H1 (cell line): ENCODE measurements at regions not wholly inside any gene's neighbourhood (a gene's known extent, or its start where the extent isn't known, plus 50 kb on each side); places are given as distances from the start of the nearest gene placed in this dataset.

ENCODE experiments used
- CTCF ChIA-PET: fragments of 300-600 bp; sonication (Branson Sonifier 250); formaldehyde crosslinking; loops from one replicate; lab custom pipeline; 2021; ENCODE audit not compliant: partially characterized antibody; lab: Charles Lee
- POLR2A ChIA-PET: fragments of 300-600 bp; sonication (Branson Sonifier 250); formaldehyde crosslinking; loops from one replicate; lab custom pipeline; 2021; ENCODE audit warnings: inconsistent platforms; ENCODE audit not compliant: partially characterized antibody; lab: Charles Lee
- DNase-seq, 2 experiments: peaks; one replicate each; pipeline versions ENCODE4 v3.0.0 to v3.0.0-alpha.2; 2010 to 2022; ENCODE audit warnings: low spot score in 2 of 2, low read depth in 1 of 2, mixed read lengths in 1 of 2
- FAIRE-seq: peaks from 2 replicates; lab custom pipeline; 2011; peaks lifted over from hg19 to GRCh38; lab: Jason Lieb, UNC
- H2AFZ ChIP-seq: 2 replicates; pipeline ENCODE4 v1.8.1; 2012; ENCODE audit warnings: low read length, inconsistent platforms
- H2AK5ac ChIP-seq: 2 replicates; pipeline ENCODE4 v1.6.1; 2013; ENCODE audit warnings: low read depth, low read length
- H2BK120ac ChIP-seq: replicated peaks from 2 replicates; pipeline ENCODE3; 2013; ENCODE audit warnings: low read depth, low read length, inconsistent platforms
- H2BK12ac ChIP-seq: 2 replicates; pipeline ENCODE4 v1.6.1; 2013; ENCODE audit warnings: low read depth, low read length
- H2BK15ac ChIP-seq: 2 replicates; pipeline ENCODE4 v1.6.1; 2013; ENCODE audit warnings: low read length
- H2BK20ac ChIP-seq: 2 replicates; pipeline ENCODE4 v1.6.1; 2013; ENCODE audit warnings: low read length
- H2BK5ac ChIP-seq: 2 replicates; pipeline ENCODE4 v1.6.1; 2013; ENCODE audit warnings: low read depth, low read length
- H3K14ac ChIP-seq: 2 replicates; pipeline ENCODE4 v1.6.1; 2013; ENCODE audit warnings: inconsistent platforms; ENCODE audit not compliant: insufficient read length
- H3K18ac ChIP-seq: 2 replicates; pipeline ENCODE4 v1.6.1; 2013; ENCODE audit warnings: low read length; ENCODE audit errors: extremely low read depth
- H3K23ac ChIP-seq: 2 replicates; pipeline ENCODE4 v1.6.1; 2013; ENCODE audit warnings: inconsistent platforms; ENCODE audit not compliant: insufficient read length
- H3K23me2 ChIP-seq: 2 replicates; pipeline ENCODE4 v1.6.1; 2013; ENCODE audit warnings: low read depth, low read length
- H3K27ac ChIP-seq: 2 replicates; pipeline ENCODE4 v1.6.1; 2011; ENCODE audit warnings: low read depth, low read length, inconsistent platforms
- H3K27me3 ChIP-seq, 4 experiments: replicated peaks in 1 of 4; 1 replicate in 1 of 4; 2 replicates in 3 of 4; pipeline versions ENCODE4 v1.6.1 to v1.8.1; 2011 to 2013; ENCODE audit warnings: low read length in 3 of 4, mild to moderate bottlenecking in 3 of 4, inconsistent platforms in 2 of 4, mixed read lengths in 2 of 4, moderate library complexity in 1 of 4; ENCODE audit not compliant: control insufficient read depth in 3 of 4, insufficient read depth in 3 of 4; ENCODE audit errors: extremely low read depth in 1 of 4
- H3K36me3 ChIP-seq, 4 experiments: 2 replicates each; pipeline versions ENCODE4 v1.6.1 to v1.8.1; 2011 to 2013; ENCODE audit warnings: mild to moderate bottlenecking in 4 of 4, low read length in 3 of 4, moderate library complexity in 2 of 4, control low read depth in 1 of 4, inconsistent platforms in 1 of 4; ENCODE audit not compliant: insufficient read depth in 4 of 4, control insufficient read depth in 2 of 4
- H3K4ac ChIP-seq: replicated peaks from 2 replicates; pipeline ENCODE3; 2013; ENCODE audit warnings: low read length, low read depth, mixed read lengths, inconsistent platforms; ENCODE audit not compliant: insufficient read length
- H3K4me1 ChIP-seq, 4 experiments: replicated peaks in 1 of 4; 1 replicate in 1 of 4; 2 replicates in 3 of 4; pipeline versions ENCODE4 v1.6.1 to v1.8.1; 2011 to 2013; ENCODE audit warnings: low read length in 3 of 4, inconsistent platforms in 2 of 4, mixed read lengths in 1 of 4; ENCODE audit not compliant: insufficient read depth in 4 of 4, control insufficient read depth in 3 of 4
- H3K4me2 ChIP-seq, 2 experiments: 2 replicates each; pipeline versions ENCODE4 v1.6.1 to v1.8.1; 2011 to 2013; ENCODE audit warnings: low read depth in 2 of 2, low read length in 2 of 2, control low read depth in 1 of 2, inconsistent platforms in 1 of 2, mild to moderate bottlenecking in 1 of 2; ENCODE audit not compliant: insufficient read depth in 1 of 2
- H3K4me3 ChIP-seq, 4 experiments: fragments of 200-600, 300-600 bp in 1 of 4; sonication (generic), shearing (Covaris generic), sonication (Bioruptor Twin) in 1 of 4; 2 replicates each; pipeline versions ENCODE4 v1.5.1 to v1.8.1; 2011 to 2016; ENCODE audit warnings: low read length in 4 of 4, low read depth in 3 of 4, control low read depth in 2 of 4, inconsistent platforms in 2 of 4, mild to moderate bottlenecking in 2 of 4, mixed read lengths in 1 of 4, moderate library complexity in 1 of 4; ENCODE audit not compliant: insufficient read depth in 2 of 4; ENCODE audit errors: extremely low read depth in 1 of 4
- H3K56ac ChIP-seq: replicated peaks from 2 replicates; pipeline ENCODE3; 2013; ENCODE audit warnings: low read depth, mild to moderate bottlenecking, mixed read lengths, low read length, inconsistent platforms; ENCODE audit not compliant: insufficient read length
- H3K79me1 ChIP-seq: 2 replicates; pipeline ENCODE4 v1.6.1; 2013; ENCODE audit warnings: low read depth, low read length, control low read depth
- H3K79me2 ChIP-seq, 2 experiments: 2 replicates each; pipeline versions ENCODE4 v1.6.1 to v1.8.1; 2012 to 2013; ENCODE audit warnings: low read length in 2 of 2, mild to moderate bottlenecking in 2 of 2, inconsistent platforms in 1 of 2; ENCODE audit not compliant: insufficient read depth in 2 of 2, control insufficient read depth in 1 of 2
- H3K9ac ChIP-seq, 4 experiments: replicated peaks in 1 of 4; 1 replicate in 1 of 4; 2 replicates in 3 of 4; pipeline versions ENCODE4 v1.6.1 to v1.8.1; 2011 to 2013; ENCODE audit warnings: low read depth in 3 of 4, low read length in 3 of 4, control low read depth in 2 of 4, mild to moderate bottlenecking in 2 of 4, moderate library complexity in 2 of 4, inconsistent platforms in 1 of 4; ENCODE audit errors: extremely low read depth in 1 of 4
- H3K9me3 ChIP-seq, 2 experiments: 2 replicates each; pipeline versions ENCODE4 v1.6.1 to v1.8.1; 2012 to 2013; ENCODE audit warnings: mild to moderate bottlenecking in 2 of 2, moderate library complexity in 2 of 2, control low read depth in 1 of 2, inconsistent platforms in 1 of 2, low read depth in 1 of 2, low read length in 1 of 2, mixed read lengths in 1 of 2; ENCODE audit not compliant: insufficient read depth in 2 of 2
- H4K20me1 ChIP-seq, 2 experiments: replicated peaks in 1 of 2; 2 replicates each; pipeline versions ENCODE3 to v1.8.1; 2011 to 2013; ENCODE audit warnings: inconsistent platforms in 2 of 2, low read length in 2 of 2, mild to moderate bottlenecking in 1 of 2; ENCODE audit not compliant: insufficient read depth in 2 of 2, control insufficient read depth in 1 of 2
- H4K5ac ChIP-seq: 2 replicates; pipeline ENCODE4 v1.6.1; 2013; ENCODE audit warnings: low read length, low read depth, mixed read lengths, inconsistent platforms; ENCODE audit not compliant: insufficient read length
- H4K8ac ChIP-seq: 2 replicates; pipeline ENCODE4 v1.8.0; 2013; ENCODE audit warnings: mild to moderate bottlenecking, moderate library complexity, low read length, inconsistent platforms; ENCODE audit not compliant: insufficient read depth; ENCODE audit errors: extremely low read depth
- H4K91ac ChIP-seq: replicated peaks from 2 replicates; pipeline ENCODE3; 2013; ENCODE audit warnings: low read length, mixed read lengths, inconsistent platforms; ENCODE audit not compliant: insufficient read length
- EP300 ChIP-seq, 2 experiments: IDR thresholded peaks; 1 replicate in 1 of 2; 2 replicates in 1 of 2; pipeline ENCODE4 v1.6.1; 2011 to 2012; ENCODE audit warnings: low read depth in 2 of 2, low read length in 2 of 2, mild to moderate bottlenecking in 2 of 2, borderline replicate concordance in 1 of 2, inconsistent platforms in 1 of 2, moderate library complexity in 1 of 2
- GABPA ChIP-seq: IDR thresholded peaks from 2 replicates; pipeline ENCODE4 v1.6.1; 2011; ENCODE audit warnings: mild to moderate bottlenecking, low read length, moderate library complexity, borderline replicate concordance; ENCODE audit not compliant: insufficient read depth
- KDM4A ChIP-seq: IDR thresholded peaks from one replicate; pipeline ENCODE4 v1.7.1; 2012; ENCODE audit warnings: low read depth, mild to moderate bottlenecking, moderate library complexity, low read length, inconsistent platforms; ENCODE audit not compliant: severe bottlenecking
- KDM5A ChIP-seq: fragments of 200-600 bp; IDR thresholded peaks from 2 replicates; pipeline ENCODE4 v1.7.1; 2012; ENCODE audit warnings: mild to moderate bottlenecking, low read length, inconsistent platforms, mixed read lengths
- SIRT6 ChIP-seq: IDR thresholded peaks from one replicate; pipeline ENCODE4 v1.7.1; 2012; ENCODE audit warnings: low read length, inconsistent platforms
- SP1 ChIP-seq: IDR thresholded peaks from 2 replicates; pipeline ENCODE4 v1.6.1; 2011; ENCODE audit warnings: low read depth, low read length
- SP4 ChIP-seq: IDR thresholded peaks from 2 replicates; pipeline ENCODE4 v1.6.1; 2012; ENCODE audit warnings: low read length, inconsistent platforms
- SRF ChIP-seq: IDR thresholded peaks from 2 replicates; pipeline ENCODE4 v1.6.1; 2011; ENCODE audit warnings: mild to moderate bottlenecking, low read depth, low read length, moderate library complexity
- ZNF274 ChIP-seq: IDR thresholded peaks from 2 replicates; pipeline ENCODE4 v1.7.0; 2012; ENCODE audit warnings: low read length, borderline replicate concordance; ENCODE audit errors: extremely low read depth
- WGBS, 2 experiments: shearing (Covaris generic) in 1 of 2; methylation state at CpG; one replicate each; pipeline versions ENCODE4 v1.1.6 to v1.1.7; 2013 to 2015; ENCODE audit warnings: low lambda C conversion rate in 2 of 2, mixed read lengths in 2 of 2, inconsistent platforms in 1 of 2, low coverage in 1 of 2, missing lambda C conversion rate in 1 of 2; ENCODE audit not compliant: insufficient replicate concordance in 2 of 2, insufficient coverage in 1 of 2, insufficient read length in 1 of 2; ENCODE audit errors: extremely low coverage in 1 of 2, missing lambda C conversion rate in 1 of 2; 5-methylcytosine and 5-hydroxymethylcytosine counted together

GRCh38 chr1:118421868-118422350, 236.9 kb upstream of the SPAG17 start:
- H3K4ac ChIP-seq: no peak overlapping the region
- H2BK20ac ChIP-seq: no peak overlapping the region
- H3K23ac ChIP-seq: no peak overlapping the region
- H3K4me2 ChIP-seq: no peak overlapping the region
- no peak for FAIRE-seq
- no peak overlapping the region for H4K5ac ChIP-seq
- H2BK120ac ChIP-seq: no peak overlapping the region
- H3K4me1 ChIP-seq: no peaks in the 10 kb centered on the region
- no peaks in the 10 kb centered on the region for H3K79me2 ChIP-seq
- no peak overlapping the region for H2AFZ ChIP-seq
- POLR2A ChIA-PET: no interaction called here
- no peaks in the 10 kb centered on the region for H3K79me1 ChIP-seq
- H4K91ac ChIP-seq: no peak overlapping the region
- no peaks in the 10 kb centered on the region for H4K20me1 ChIP-seq
- H2BK12ac ChIP-seq: no peak overlapping the region
- H4K8ac ChIP-seq: no peak overlapping the region
- no peak overlapping the region for H2AK5ac ChIP-seq
- H2BK5ac ChIP-seq: no peak overlapping the region
- H3K9me3 ChIP-seq: no peaks in the 10 kb centered on the region
- TF ChIP-seq SP4 (no peak), SP1 (no peak), SIRT6 (no peak), KDM4A (no peak), ZNF274 (no peak), KDM5A (no peak), GABPA (no peak), SRF (no peak), EP300 (IDR thresholded peaks at IDR 0.05; ENCODE audit: borderline replicate concordance in 1 of 2, low read depth in 2 of 2, low read length in 2 of 2) (no peak)
- TF ChIP-seq, all 59 proteins: peak for 0
- no peak overlapping the region for H3K27ac ChIP-seq
- WGBS, 2 experiments: 97% methylated on average over 4 of the region's 4 CpGs; no CpG with 5 or more reads in 1 of the 2 experiments
- CTCF ChIA-PET: no interaction called here
- no peak overlapping the region for H3K18ac ChIP-seq
- no peak overlapping the region for H2BK15ac ChIP-seq
- H3K4me3 ChIP-seq: no peak overlapping the region
- H3K36me3 ChIP-seq: no peaks in the 10 kb centered on the region
- DNase-seq: no peak
- H3K27me3 ChIP-seq: no peaks in the 10 kb centered on the region
- H3K14ac ChIP-seq: no peak overlapping the region
- H3K56ac ChIP-seq: no peak overlapping the region
- no peak overlapping the region for H3K9ac ChIP-seq
- H3K23me2 ChIP-seq: no peaks in the 10 kb centered on the region
